Astrocyte of the hippocampus (primary cell): ENCODE measurements at regions not wholly inside any gene's neighbourhood (a gene's known extent, or its start where the extent isn't known, plus 50 kb on each side); places are given as distances from the start of the nearest gene placed in this dataset.
A peak's percentile ranks its signal among the peaks of the same experiment; 100 is the strongest.

Experiments
- DNase-seq: peaks from one replicate; pipeline ENCODE4 v3.0.0; 2011; ENCODE audit warnings: low read depth, low spot score

- DNase-seq, result no peak
These were observed 583.6 kb upstream of the PIK3C3 start for GRCh38 chr18:41371156-41372045.

GRCh38 chr18:41370740-41371139, 584.3 kb upstream of the PIK3C3 start:
- no peak for DNase-seq

- DNase-seq, result no peak
These were observed 597.3 kb upstream of the PIK3C3 start for GRCh38 chr18:41357708-41358107.

- DNase-seq, result no peak
These were observed 601.1 kb upstream of the PIK3C3 start for GRCh38 chr18:41353777-41354528.

GRCh38 chr18:41351430-41351829, 603.6 kb upstream of the PIK3C3 start:
- DNase-seq, result no peak

GRCh38 chr18:41347057-41347456, 608.0 kb upstream of the PIK3C3 start:
- DNase-seq, result peak; percentile 73

- no peak for DNase-seq
These were observed 611.2 kb upstream of the PIK3C3 start for GRCh38 chr18:41343808-41344207.

- no peak for DNase-seq
These were observed 616.7 kb upstream of the PIK3C3 start for GRCh38 chr18:41338341-41338740.

GRCh38 chr18:41331661-41332060, 623.4 kb upstream of the PIK3C3 start:
- DNase-seq, result no peak

GRCh38 chr18:41326311-41326710, 628.7 kb upstream of the PIK3C3 start:
- DNase-seq, result peak; percentile 95

GRCh38 chr18:41324934-41325333, 630.1 kb upstream of the PIK3C3 start:
- no peak for DNase-seq

- DNase-seq, result no peak
These were observed 630.8 kb upstream of the PIK3C3 start for GRCh38 chr18:41324020-41324791.

- peak; percentile 10 for DNase-seq
These were observed 632.0 kb upstream of the PIK3C3 start for GRCh38 chr18:41323044-41323443.

- DNase-seq, result no peak
These were observed 634.9 kb upstream of the PIK3C3 start for GRCh38 chr18:41320100-41320499.

- DNase-seq, result no peak
These were observed 639.9 kb upstream of the PIK3C3 start for GRCh38 chr18:41315134-41315533.

GRCh38 chr18:41311571-41312547, 643.2 kb upstream of the PIK3C3 start:
- DNase-seq, result no peak

- no peak for DNase-seq
These were observed 657.3 kb upstream of the PIK3C3 start for GRCh38 chr18:41297740-41298139.

GRCh38 chr18:41269294-41269693, 685.7 kb upstream of the PIK3C3 start:
- no peak for DNase-seq

- no peak for DNase-seq
These were observed 686.8 kb upstream of the PIK3C3 start for GRCh38 chr18:41268271-41268670.

- DNase-seq, result peak; percentile 44
These were observed 688.4 kb upstream of the PIK3C3 start for GRCh38 chr18:41266616-41267015.

- DNase-seq, result no peak
These were observed 688.8 kb upstream of the PIK3C3 start for GRCh38 chr18:41266204-41266603.
